Loucy (cell line): ENCODE measurements at regions not wholly inside any gene's neighbourhood (a gene's known extent, or its start where the extent isn't known, plus 50 kb on each side); places are given as distances from the start of the nearest gene placed in this dataset.

Experiments used
- H2AFZ ChIP-seq: fragments of 200-600 bp; sonication (generic); 2 replicates; pipeline ENCODE4 v1.6.0; 2016; ENCODE audit warnings: antibody characterized with exemption, mild to moderate bottlenecking, low read length, moderate library complexity
- H3F3A ChIP-seq: fragments of 200-600 bp; 2 replicates; pipeline ENCODE4 v1.6.0; 2016; ENCODE audit warnings: antibody characterized with exemption, low read depth, mild to moderate bottlenecking
- H3K27me3 ChIP-seq: fragments of 200-600 bp; sonication (generic); 2 replicates; pipeline ENCODE4 v1.6.1; 2014; ENCODE audit warnings: low read length, mild to moderate bottlenecking; ENCODE audit not compliant: insufficient read depth, poor library complexity, severe bottlenecking
- H3K36me3 ChIP-seq: fragments of 200-600 bp; sonication (generic); 2 replicates; pipeline ENCODE4 v1.6.1; 2016; ENCODE audit warnings: low read length; ENCODE audit not compliant: insufficient read depth
- H3K4me1 ChIP-seq: fragments of 200-600 bp; sonication (generic); 2 replicates; pipeline ENCODE4 v1.5.1; 2014; ENCODE audit warnings: low read length, mild to moderate bottlenecking; ENCODE audit not compliant: insufficient read depth, poor library complexity, severe bottlenecking
- H3K4me2 ChIP-seq: fragments of 200-600 bp; sonication (generic); 2 replicates; pipeline ENCODE4 v1.6.0; 2014; ENCODE audit warnings: antibody characterized with exemption, low read length, low read depth, mild to moderate bottlenecking; ENCODE audit not compliant: poor library complexity, severe bottlenecking
- H3K4me3 ChIP-seq: fragments of 200-600 bp; sonication (generic); 2 replicates; pipeline ENCODE4 v1.5.1; 2014; ENCODE audit warnings: low read length, mild to moderate bottlenecking, mixed read lengths; ENCODE audit not compliant: poor library complexity, severe bottlenecking
- H3K79me2 ChIP-seq: fragments of 200-600 bp; sonication (generic); 2 replicates; pipeline ENCODE4 v1.6.1; 2014; ENCODE audit warnings: low read length; ENCODE audit not compliant: insufficient read depth
- H3K9ac ChIP-seq: fragments of 200-600 bp; sonication (generic); 2 replicates; pipeline ENCODE4 v1.6.0; 2014; ENCODE audit warnings: mild to moderate bottlenecking, low read depth, low read length, moderate library complexity; ENCODE audit not compliant: poor library complexity, severe bottlenecking
- H3K9me2 ChIP-seq: fragments of 200-600 bp; sonication (generic); replicated peaks from 2 replicates; pipeline ENCODE4 v1.6.1; 2016; ENCODE audit warnings: low read depth, low read length, mixed read lengths
- H3K9me3 ChIP-seq: fragments of 200-600 bp; sonication (generic); 2 replicates; pipeline ENCODE4 v1.6.1; 2014; ENCODE audit warnings: mild to moderate bottlenecking, antibody characterized with exemption, low read length, low read depth; ENCODE audit not compliant: insufficient read depth
- H4K20me1 ChIP-seq: fragments of 200-600 bp; sonication (generic); 2 replicates; pipeline ENCODE4 v1.6.0; 2014; ENCODE audit warnings: antibody characterized with exemption, low read length, mild to moderate bottlenecking; ENCODE audit not compliant: insufficient read depth, poor library complexity, severe bottlenecking
- EZH2phosphoT487 ChIP-seq: fragments of 200-600 bp; IDR thresholded peaks from 2 replicates; pipeline ENCODE4 v1.6.1; 2018; ENCODE audit warnings: antibody characterized with exemption, mild to moderate bottlenecking, moderate library complexity, borderline replicate concordance
- TF ChIP-seq, protein P1 (sequence below): fragments of 200-600 bp; sonication (generic); conservative IDR thresholded peaks from 2 replicates; pipeline ENCODE4 v1.5.1; 2014; ENCODE audit warnings: mild to moderate bottlenecking, antibody characterized with exemption, low read length

DNA sequence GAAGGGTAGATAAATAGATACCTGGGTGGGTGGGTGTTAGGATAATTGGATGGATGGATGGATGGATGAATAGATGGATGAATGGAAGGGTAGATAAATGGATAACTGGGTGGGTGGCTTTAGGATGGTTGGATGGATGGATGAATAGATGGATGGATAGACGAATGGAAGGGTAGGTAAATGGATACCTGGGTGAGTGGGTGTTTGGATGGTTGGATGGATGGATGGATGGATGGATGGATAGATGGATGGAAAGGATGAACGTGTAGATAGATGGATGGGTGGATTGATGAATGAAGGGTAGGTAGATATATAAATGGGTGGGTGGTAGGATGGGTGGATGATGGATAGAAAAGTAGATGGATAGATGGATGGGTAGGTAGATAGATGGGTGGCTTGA is 59.8 kb upstream of the RXRA start:
- Histone ChIP-seq H3K79me2 (no peaks in the 10 kb centered on the region), H2AFZ (no peak overlapping the region), H3K27me3 (no peaks in the 10 kb centered on the region), H3K9me2 (no peaks in the 10 kb centered on the region), H3K36me3 (no peaks in the 10 kb centered on the region), H3K9ac (no peak overlapping the region), H3K4me2 (no peak overlapping the region), H3F3A (no peaks in the 10 kb centered on the region), H3K4me1 (peaks cover 7% of the 10 kb centered on the region), H3K9me3 (no peaks in the 10 kb centered on the region), H3K4me3 (no peak overlapping the region), H4K20me1 (no peaks in the 10 kb centered on the region)
- no peak for TF ChIP-seq EZH2phosphoT487
- TF ChIP-seq, protein P1, sequence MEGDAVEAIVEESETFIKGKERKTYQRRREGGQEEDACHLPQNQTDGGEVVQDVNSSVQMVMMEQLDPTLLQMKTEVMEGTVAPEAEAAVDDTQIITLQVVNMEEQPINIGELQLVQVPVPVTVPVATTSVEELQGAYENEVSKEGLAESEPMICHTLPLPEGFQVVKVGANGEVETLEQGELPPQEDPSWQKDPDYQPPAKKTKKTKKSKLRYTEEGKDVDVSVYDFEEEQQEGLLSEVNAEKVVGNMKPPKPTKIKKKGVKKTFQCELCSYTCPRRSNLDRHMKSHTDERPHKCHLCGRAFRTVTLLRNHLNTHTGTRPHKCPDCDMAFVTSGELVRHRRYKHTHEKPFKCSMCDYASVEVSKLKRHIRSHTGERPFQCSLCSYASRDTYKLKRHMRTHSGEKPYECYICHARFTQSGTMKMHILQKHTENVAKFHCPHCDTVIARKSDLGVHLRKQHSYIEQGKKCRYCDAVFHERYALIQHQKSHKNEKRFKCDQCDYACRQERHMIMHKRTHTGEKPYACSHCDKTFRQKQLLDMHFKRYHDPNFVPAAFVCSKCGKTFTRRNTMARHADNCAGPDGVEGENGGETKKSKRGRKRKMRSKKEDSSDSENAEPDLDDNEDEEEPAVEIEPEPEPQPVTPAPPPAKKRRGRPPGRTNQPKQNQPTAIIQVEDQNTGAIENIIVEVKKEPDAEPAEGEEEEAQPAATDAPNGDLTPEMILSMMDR = no peak

DNA sequence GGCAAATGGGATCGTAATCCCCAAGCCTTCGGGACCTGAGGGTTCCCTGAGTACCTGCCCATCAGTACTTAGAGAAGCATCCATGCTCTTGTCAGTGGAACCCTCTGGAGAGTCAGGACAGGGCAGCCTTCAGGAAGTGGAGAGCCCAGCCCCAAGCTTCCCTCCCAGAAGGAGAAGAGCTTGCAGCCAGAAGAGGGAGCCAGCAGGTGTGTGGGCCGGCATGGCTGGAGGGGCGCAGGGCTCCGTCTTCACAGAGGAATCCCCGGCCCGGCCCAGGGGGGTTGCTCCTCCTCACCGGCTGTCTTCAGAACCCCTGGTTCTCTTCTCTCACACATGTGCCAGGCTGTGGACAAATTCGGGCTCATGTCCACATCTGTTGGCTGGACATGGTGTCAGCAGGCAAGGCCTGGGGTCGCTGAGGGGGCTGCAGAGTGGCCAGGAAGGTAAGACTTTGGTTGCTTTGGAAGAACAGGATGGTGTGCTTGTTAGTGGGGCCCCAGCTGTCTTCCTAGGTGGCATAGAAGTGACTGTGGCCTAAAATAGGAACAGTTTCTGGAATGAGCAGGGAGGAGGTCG is 58.9 kb upstream of the RXRA start:
- Histone ChIP-seq H3K9me2 (no peaks in the 10 kb centered on the region), H3K9me3 (no peaks in the 10 kb centered on the region), H2AFZ (no peak overlapping the region), H3F3A (no peaks in the 10 kb centered on the region), H3K36me3 (no peaks in the 10 kb centered on the region), H3K79me2 (no peaks in the 10 kb centered on the region), H3K4me2 (no peak overlapping the region), H4K20me1 (no peaks in the 10 kb centered on the region), H3K9ac (no peak overlapping the region), H3K4me1 (peaks cover 7% of the 10 kb centered on the region), H3K27me3 (no peaks in the 10 kb centered on the region), H3K4me3 (no peak overlapping the region)
- TF ChIP-seq, protein P1 = no peak
- no peak for TF ChIP-seq EZH2phosphoT487

DNA sequence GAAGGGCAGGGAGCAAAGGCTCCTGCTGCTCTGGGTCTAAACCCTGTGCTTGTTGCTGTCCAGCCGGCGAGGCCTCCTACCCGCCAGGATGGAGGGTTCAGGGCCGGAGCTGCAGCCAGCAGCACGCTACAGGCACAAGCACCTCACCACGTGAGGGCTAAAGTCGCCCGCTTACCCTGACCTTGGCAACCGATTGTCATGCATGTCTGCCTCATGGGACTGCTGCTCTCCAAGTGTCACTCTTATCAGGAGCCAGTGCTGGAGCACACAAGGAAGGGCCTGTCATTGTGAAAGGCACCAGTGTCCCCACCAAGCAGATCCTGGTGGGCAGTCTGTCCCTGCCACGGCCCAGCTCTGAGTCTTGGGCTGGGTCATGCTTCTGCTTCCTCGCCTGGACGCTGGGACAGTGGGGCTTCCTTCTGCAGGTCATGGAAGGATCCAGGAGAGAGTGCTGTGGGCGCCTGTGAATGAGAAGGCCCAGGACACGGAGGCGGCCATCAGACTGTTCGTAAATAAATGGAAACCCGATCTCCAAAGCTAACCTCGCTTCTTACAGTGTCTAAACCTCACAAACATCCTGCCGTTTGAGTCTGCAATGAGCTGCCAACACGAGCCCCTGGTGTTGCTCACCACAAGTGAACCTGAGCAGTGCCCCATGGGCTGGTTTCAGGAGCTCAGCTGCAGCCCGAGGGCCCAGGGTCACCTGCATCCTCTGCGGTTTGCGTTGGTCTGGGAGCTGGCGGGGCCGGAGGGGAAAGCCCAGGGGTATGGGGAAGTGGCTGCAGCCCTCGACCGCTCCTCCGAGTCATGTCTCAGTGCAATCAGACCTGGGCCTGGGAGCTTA is 58.2 kb upstream of the RXRA start:
- no peaks in the 10 kb centered on the region for H3K27me3 ChIP-seq
- H4K20me1 ChIP-seq = no peaks in the 10 kb centered on the region
- TF ChIP-seq, protein P1 = no peak
- no peak for TF ChIP-seq EZH2phosphoT487
- H3K9me3 ChIP-seq = no peaks in the 10 kb centered on the region
- no peaks in the 10 kb centered on the region for H3K79me2 ChIP-seq
- no peaks in the 10 kb centered on the region for H3F3A ChIP-seq
- peaks cover 7% of the 10 kb centered on the region for H3K4me1 ChIP-seq
- no peak overlapping the region; the same call in 1 of the 2 replicates for H2AFZ ChIP-seq
- H3K4me3 ChIP-seq = no peak overlapping the region
- no peak overlapping the region for H3K4me2 ChIP-seq
- H3K9me2 ChIP-seq = no peaks in the 10 kb centered on the region
- no peaks in the 10 kb centered on the region for H3K36me3 ChIP-seq
- no peak overlapping the region for H3K9ac ChIP-seq
